ENCODE measurements at regions not wholly inside any gene's neighbourhood (a gene's known extent, or its start where the extent isn't known, plus 50 kb on each side); places are given as distances from the start of the nearest gene placed in this dataset.

DNA sequence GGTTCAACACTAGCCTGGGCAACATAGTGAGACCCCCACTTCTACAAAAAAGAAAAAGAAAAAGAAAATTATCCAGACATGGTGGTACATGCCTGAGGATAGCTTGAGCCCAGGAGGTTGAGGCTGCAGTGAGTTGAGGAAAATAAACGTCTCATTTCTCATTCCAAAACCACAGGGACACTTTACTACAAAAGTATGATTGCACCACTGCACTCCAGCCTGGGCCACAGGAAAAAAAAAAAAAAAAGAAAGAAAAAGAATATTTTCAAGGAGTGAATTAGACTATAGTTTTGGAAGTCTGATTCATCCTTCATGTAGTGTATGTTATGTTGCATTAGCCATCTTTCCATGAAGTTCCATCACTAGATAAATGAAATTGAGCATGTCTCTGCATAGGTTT, 149.5 kb upstream of the THBS1 start:
- H3K79me2 ChIP-seq (ENCODE audit: insufficient read depth, low read length) = no peaks in the 10 kb centered on the region
- Mint-ChIP-seq H3K4me1 (peaks cover 72% of the 10 kb centered on the region), H3K36me3 (no peaks in the 10 kb centered on the region), H3K9me3 (peaks cover 0 to 2% (median 0%) of the 10 kb centered on the region in 7 donors), H3K27me3 (ENCODE audit: low read depth in 3 of 3) (peaks cover 0 to 4% (median 0%) of the 10 kb centered on the region in 3 donors), H3K4me3 (no peak overlapping the region), H3K27ac (peak overlapping the region in 4 of 7 donors; percentile 8 to 82 (median 37))
- TF ChIP-seq, protein P1, sequence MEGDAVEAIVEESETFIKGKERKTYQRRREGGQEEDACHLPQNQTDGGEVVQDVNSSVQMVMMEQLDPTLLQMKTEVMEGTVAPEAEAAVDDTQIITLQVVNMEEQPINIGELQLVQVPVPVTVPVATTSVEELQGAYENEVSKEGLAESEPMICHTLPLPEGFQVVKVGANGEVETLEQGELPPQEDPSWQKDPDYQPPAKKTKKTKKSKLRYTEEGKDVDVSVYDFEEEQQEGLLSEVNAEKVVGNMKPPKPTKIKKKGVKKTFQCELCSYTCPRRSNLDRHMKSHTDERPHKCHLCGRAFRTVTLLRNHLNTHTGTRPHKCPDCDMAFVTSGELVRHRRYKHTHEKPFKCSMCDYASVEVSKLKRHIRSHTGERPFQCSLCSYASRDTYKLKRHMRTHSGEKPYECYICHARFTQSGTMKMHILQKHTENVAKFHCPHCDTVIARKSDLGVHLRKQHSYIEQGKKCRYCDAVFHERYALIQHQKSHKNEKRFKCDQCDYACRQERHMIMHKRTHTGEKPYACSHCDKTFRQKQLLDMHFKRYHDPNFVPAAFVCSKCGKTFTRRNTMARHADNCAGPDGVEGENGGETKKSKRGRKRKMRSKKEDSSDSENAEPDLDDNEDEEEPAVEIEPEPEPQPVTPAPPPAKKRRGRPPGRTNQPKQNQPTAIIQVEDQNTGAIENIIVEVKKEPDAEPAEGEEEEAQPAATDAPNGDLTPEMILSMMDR (IDR thresholded peaks at IDR 0.05) = no peak
- no peak overlapping the region for H3K4me2 ChIP-seq (replicated peaks; ENCODE audit: extremely low read depth, low read length, poor library complexity, severe bottlenecking)
- no peak overlapping the region for H3K27ac ChIP-seq (ENCODE audit: low read depth in 1 of 2, low read length in 2 of 2)
- peaks cover 60 to 71% of the 10 kb centered on the region in 2 donors for H3K4me1 ChIP-seq (ENCODE audit: control insufficient read depth in 1 of 2, insufficient read depth in 2 of 2, low read length in 2 of 2)
- DNase-seq = no peak
- H2AFZ ChIP-seq (ENCODE audit: insufficient read depth, low read depth, low read length, poor library complexity, severe bottlenecking) = no peak overlapping the region
- H3K9me3 ChIP-seq (replicated peaks in 1 of 2; ENCODE audit: control insufficient read depth in 1 of 2, insufficient read depth in 1 of 2, low read length in 2 of 2) = no peaks in the 10 kb centered on the region
- H3K4me3 ChIP-seq (replicated peaks in 1 of 3; ENCODE audit: low read depth in 2 of 3, low read length in 3 of 3) = no peak overlapping the region
- H3K27me3 ChIP-seq (ENCODE audit: control insufficient read depth in 2 of 2, insufficient read depth in 2 of 2, low read length in 2 of 2) = no peaks in the 10 kb centered on the region
- intact Hi-C loops (cut with micrococcal nuclease) = no loop called here
- no peak overlapping the region for H3K9ac ChIP-seq (ENCODE audit: insufficient read depth, low read length, poor library complexity, severe bottlenecking)
- no peaks in the 10 kb centered on the region for H3K36me3 ChIP-seq (replicated peaks in 1 of 2; ENCODE audit: control insufficient read depth in 1 of 2, insufficient read depth in 2 of 2, low read length in 2 of 2)
- no CpG with 5 or more reads among the region's 1 CpG for WGBS (ENCODE audit: insufficient coverage)
- H4K20me1 ChIP-seq (ENCODE audit: insufficient read depth, low read length) = no peaks in the 10 kb centered on the region

DNA sequence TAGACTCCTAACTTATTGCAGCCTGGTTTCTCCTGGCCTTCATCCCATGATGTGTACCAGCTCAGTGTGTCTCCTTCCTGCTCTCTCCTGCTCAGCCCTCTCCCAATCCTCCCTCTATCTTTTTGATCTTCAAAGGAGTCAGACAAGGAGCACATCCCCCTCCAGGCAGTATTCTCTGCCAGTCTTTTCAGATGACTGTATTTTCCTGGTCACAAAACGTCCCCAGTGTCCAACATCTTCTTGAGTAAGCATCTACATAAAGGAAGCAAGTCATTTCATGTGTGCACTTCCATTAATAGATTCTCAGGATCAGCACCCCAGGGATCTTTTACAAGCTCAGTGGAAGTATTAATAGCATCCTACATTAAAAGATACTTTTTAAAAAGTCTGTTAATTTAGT, 148.9 kb upstream of the THBS1 start:
- no peak overlapping the region for H3K9ac ChIP-seq (ENCODE audit: insufficient read depth, low read length, poor library complexity, severe bottlenecking)
- intact Hi-C loops (cut with micrococcal nuclease) = no loop called here
- DNase-seq = no peak
- no peaks in the 10 kb centered on the region for H3K27me3 ChIP-seq (ENCODE audit: control insufficient read depth in 2 of 2, insufficient read depth in 2 of 2, low read length in 2 of 2)
- TF ChIP-seq, protein P1 (IDR thresholded peaks at IDR 0.05) = no peak
- no peak overlapping the region for H3K4me3 ChIP-seq (replicated peaks in 1 of 3; ENCODE audit: low read depth in 2 of 3, low read length in 3 of 3)
- Mint-ChIP-seq H3K9me3 (peaks cover 0 to 3% (median 0%) of the 10 kb centered on the region in 7 donors), H3K4me3 (no peak overlapping the region), H3K4me1 (peaks cover 65% of the 10 kb centered on the region), H3K27ac (peak overlapping the region in 3 of 7 donors; percentile 55 to 84 (median 67)), H3K27me3 (ENCODE audit: low read depth in 3 of 3) (peaks cover 0 to 2% (median 0%) of the 10 kb centered on the region in 3 donors), H3K36me3 (no peaks in the 10 kb centered on the region)
- whole genome bisulfite sequencing (ENCODE audit: insufficient coverage) = 40% methylated on average over 1 of the region's 1 CpG
- no peak overlapping the region for H3K27ac ChIP-seq (ENCODE audit: low read depth in 1 of 2, low read length in 2 of 2)
- H3K79me2 ChIP-seq (ENCODE audit: insufficient read depth, low read length) = no peaks in the 10 kb centered on the region
- no peaks in the 10 kb centered on the region for H3K36me3 ChIP-seq (replicated peaks in 1 of 2; ENCODE audit: control insufficient read depth in 1 of 2, insufficient read depth in 2 of 2, low read length in 2 of 2)
- no peaks in the 10 kb centered on the region for H4K20me1 ChIP-seq (ENCODE audit: insufficient read depth, low read length)
- H2AFZ ChIP-seq (ENCODE audit: insufficient read depth, low read depth, low read length, poor library complexity, severe bottlenecking) = no peak overlapping the region
- H3K4me1 ChIP-seq (ENCODE audit: control insufficient read depth in 1 of 2, insufficient read depth in 2 of 2, low read length in 2 of 2) = peaks cover 54 to 64% of the 10 kb centered on the region in 2 donors
- H3K9me3 ChIP-seq (replicated peaks in 1 of 2; ENCODE audit: control insufficient read depth in 1 of 2, insufficient read depth in 1 of 2, low read length in 2 of 2) = no peaks in the 10 kb centered on the region
- H3K4me2 ChIP-seq (replicated peaks; ENCODE audit: extremely low read depth, low read length, poor library complexity, severe bottlenecking) = no peak overlapping the region
